ENCODE measurements at regions not wholly inside any gene's neighbourhood (a gene's known extent, or its start where the extent isn't known, plus 50 kb on each side); places are given as distances from the start of the nearest gene placed in this dataset.

GRCh38 chr2:150307258-150307657 lies 180.2 kb downstream of the RND3 start:
- H3K27me3 ChIP-seq (ENCODE audit: control insufficient read depth in 2 of 2, insufficient read depth in 2 of 2, low read length in 2 of 2), result no peaks in the 10 kb centered on the region
- no peak overlapping the region for H3K4me3 ChIP-seq (replicated peaks in 1 of 3; ENCODE audit: insufficient read depth in 1 of 3, low read depth in 1 of 3, low read length in 3 of 3)
- H3K79me2 ChIP-seq (ENCODE audit: control insufficient read depth, insufficient read depth, low read length), result no peaks in the 10 kb centered on the region
- H3K36me3 ChIP-seq (ENCODE audit: control insufficient read depth in 2 of 2, extremely low read depth in 1 of 2, insufficient read depth in 2 of 2, low read length in 2 of 2), result no peaks in the 10 kb centered on the region
- peaks cover 3% of the 10 kb centered on the region for H3K9me3 ChIP-seq (replicated peaks; ENCODE audit: control insufficient read depth, insufficient read depth, low read length)
- ChIA-PET POLR2A (no interaction called here), CTCF (no interaction called here)
- H3K9me1 ChIP-seq (replicated peaks; ENCODE audit: control insufficient read depth, extremely low read depth, insufficient read depth, low read length), result no peaks in the 10 kb centered on the region
- no TSS peak for BruUV-seq (replicated peaks)
- H3K4me2 ChIP-seq (ENCODE audit: insufficient read depth, low read length), result no peak overlapping the region
- H3K4me1 ChIP-seq (ENCODE audit: control insufficient read depth, extremely low read depth, insufficient read depth, low read length), result no peaks in the 10 kb centered on the region
- FAIRE-seq (no peak), DNase-seq (ENCODE audit: low read depth, low spot score) (no peak)
- intact Hi-C loops (cut with micrococcal nuclease), result no loop called here
- TF ChIP-seq POLR2AphosphoS5 (IDR thresholded peaks at IDR 0.05; ENCODE audit: insufficient read depth, low read depth, low read length), result no peak
- TF ChIP-seq JUN (IDR thresholded peaks at IDR 0.05; ENCODE audit: borderline replicate concordance, insufficient read depth, insufficient read length, low read depth), result no peak
- TF ChIP-seq CTCF (IDR thresholded peaks at IDR 0.05; ENCODE audit: extremely low read depth in 1 of 2, insufficient read depth in 1 of 2, low read depth in 1 of 2, low read length in 2 of 2), result no peak
- no peak for TF ChIP-seq MAX (IDR thresholded peaks at IDR 0.05; ENCODE audit: insufficient read depth, insufficient read length)
- no peak for TF ChIP-seq MYC (IDR thresholded peaks at IDR 0.05; ENCODE audit: low read depth, low read length)
- TF ChIP-seq EZH2 (IDR thresholded peaks at IDR 0.05; ENCODE audit: borderline replicate concordance, low read depth, low read length, severe bottlenecking), result no peak
- H3K27ac ChIP-seq (ENCODE audit: insufficient read depth, low read depth, low read length), result no peak overlapping the region
- no peaks in the 10 kb centered on the region for H4K20me1 ChIP-seq (replicated peaks; ENCODE audit: control insufficient read depth, extremely low read depth, insufficient read depth, low read length)
- no peak overlapping the region for H3K9ac ChIP-seq (replicated peaks; ENCODE audit: extremely low read depth, insufficient read depth, low read length)
- no peak overlapping the region for H2AFZ ChIP-seq (ENCODE audit: low read depth, low read length)
- dilution Hi-C loops (cut with MboI; ENCODE audit: extremely low pct_ligation_motif_present, low sequenced_read_pairs), result no loop called here

- H3K4me1 ChIP-seq (ENCODE audit: control insufficient read depth, extremely low read depth, insufficient read depth, low read length), result no peaks in the 10 kb centered on the region
- no peaks in the 10 kb centered on the region for H3K36me3 ChIP-seq (ENCODE audit: control insufficient read depth in 2 of 2, extremely low read depth in 1 of 2, insufficient read depth in 2 of 2, low read length in 2 of 2)
- dilution Hi-C loops (cut with MboI; ENCODE audit: extremely low pct_ligation_motif_present, low sequenced_read_pairs), result no loop called here
- ChIA-PET CTCF (interaction anchor here (0.7 kb wide), 1 partner anchor 504 kb away, joined by 3 read pairs; no protein-coding TSS in a partner anchor), POLR2A (no interaction called here)
- intact Hi-C loops (cut with micrococcal nuclease), result no loop called here
- peaks cover 3% of the 10 kb centered on the region for H3K9me3 ChIP-seq (replicated peaks; ENCODE audit: control insufficient read depth, insufficient read depth, low read length)
- H4K20me1 ChIP-seq (replicated peaks; ENCODE audit: control insufficient read depth, extremely low read depth, insufficient read depth, low read length), result no peaks in the 10 kb centered on the region
- H3K79me2 ChIP-seq (ENCODE audit: control insufficient read depth, insufficient read depth, low read length), result no peaks in the 10 kb centered on the region
- H3K4me2 ChIP-seq (ENCODE audit: insufficient read depth, low read length), result no peak overlapping the region
- no peaks in the 10 kb centered on the region for H3K27me3 ChIP-seq (ENCODE audit: control insufficient read depth in 2 of 2, insufficient read depth in 2 of 2, low read length in 2 of 2)
- no peak overlapping the region for H3K9ac ChIP-seq (replicated peaks; ENCODE audit: extremely low read depth, insufficient read depth, low read length)
- FAIRE-seq, result no peak
- H3K4me3 ChIP-seq (replicated peaks in 1 of 3; ENCODE audit: insufficient read depth in 1 of 3, low read depth in 1 of 3, low read length in 3 of 3), result no peak overlapping the region
- H3K27ac ChIP-seq (ENCODE audit: insufficient read depth, low read depth, low read length), result no peak overlapping the region
- TF ChIP-seq CTCF (IDR thresholded peaks at IDR 0.05; ENCODE audit: extremely low read depth in 1 of 2, insufficient read depth in 1 of 2, low read depth in 1 of 2, low read length in 2 of 2) (no peak), EZH2 (IDR thresholded peaks at IDR 0.05; ENCODE audit: borderline replicate concordance, low read depth, low read length, severe bottlenecking) (no peak), GATA2 (IDR thresholded peaks at IDR 0.05; ENCODE audit: insufficient read depth, insufficient read length, low read depth, low read length) (no peak), FOS (IDR thresholded peaks at IDR 0.05; ENCODE audit: borderline replicate concordance, insufficient read depth, low read length) (no peak), POLR2AphosphoS5 (IDR thresholded peaks at IDR 0.05; ENCODE audit: insufficient read depth, low read depth, low read length) (no peak), MYC (IDR thresholded peaks at IDR 0.05; ENCODE audit: low read depth, low read length) (no peak), MAX (IDR thresholded peaks at IDR 0.05; ENCODE audit: insufficient read depth, insufficient read length) (no peak), POLR2A (IDR thresholded peaks at IDR 0.05; ENCODE audit: low read depth, low read length) (no peak), JUN (IDR thresholded peaks at IDR 0.05; ENCODE audit: borderline replicate concordance, insufficient read depth, insufficient read length, low read depth) (no peak)
- DNase-seq (ENCODE audit: low read depth, low spot score), result no peak
- H2AFZ ChIP-seq (ENCODE audit: low read depth, low read length), result no peak overlapping the region
- BruUV-seq (replicated peaks), result no TSS peak
- H3K9me1 ChIP-seq (replicated peaks; ENCODE audit: control insufficient read depth, extremely low read depth, insufficient read depth, low read length), result no peaks in the 10 kb centered on the region
These were observed 184.2 kb downstream of the RND3 start for GRCh38 chr2:150303281-150303680.
